AG09309 (cell line): ENCODE measurements at regions not wholly inside any gene's neighbourhood (a gene's known extent, or its start where the extent isn't known, plus 50 kb on each side); places are given as distances from the start of the nearest gene placed in this dataset.
A peak's percentile ranks its signal among the peaks of the same experiment; 100 is the strongest.
"Not testable (repeated sequence)": the region's sequence is repeated elsewhere in the genome, so short reads cannot be mapped to it uniquely, and the experiment has no call there.

Experiments used
- DNase-seq: peaks from one replicate; pipeline ENCODE4 v3.0.0-alpha.2; 2010; ENCODE audit warnings: low read depth
- H3K4me3 ChIP-seq: 2 replicates; pipeline ENCODE4 v1.5.1; 2011; ENCODE audit warnings: mild to moderate bottlenecking, low read depth, low read length, moderate library complexity; ENCODE audit not compliant: control insufficient read depth
- TF ChIP-seq, protein P1 (sequence below): IDR thresholded peaks from 2 replicates; pipeline ENCODE4 v1.5.1; 2011; ENCODE audit warnings: mild to moderate bottlenecking, low read depth, low read length, inconsistent platforms; ENCODE audit not compliant: insufficient read depth, control insufficient read depth; ENCODE audit errors: missing control alignments

DNA sequence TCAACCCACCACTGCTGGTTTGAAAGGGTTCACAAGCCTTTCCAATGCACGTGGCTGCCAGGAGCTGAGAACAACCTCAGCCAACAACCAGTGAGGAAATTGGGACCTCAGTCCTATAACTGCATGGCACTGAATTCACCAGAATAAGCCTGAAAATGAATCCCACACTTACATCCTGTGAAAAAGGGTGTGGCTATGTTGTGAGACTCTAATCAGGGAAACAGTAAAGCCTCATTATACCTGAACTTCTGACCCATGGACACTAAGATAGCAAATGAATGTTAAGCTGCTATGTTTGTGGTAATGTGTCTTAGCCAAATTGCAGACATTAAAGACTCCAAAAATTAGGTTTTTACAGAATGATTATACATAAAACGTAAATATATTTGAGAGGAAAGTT is 515.8 kb downstream of the IRS1 start:
- TF ChIP-seq, protein P1, sequence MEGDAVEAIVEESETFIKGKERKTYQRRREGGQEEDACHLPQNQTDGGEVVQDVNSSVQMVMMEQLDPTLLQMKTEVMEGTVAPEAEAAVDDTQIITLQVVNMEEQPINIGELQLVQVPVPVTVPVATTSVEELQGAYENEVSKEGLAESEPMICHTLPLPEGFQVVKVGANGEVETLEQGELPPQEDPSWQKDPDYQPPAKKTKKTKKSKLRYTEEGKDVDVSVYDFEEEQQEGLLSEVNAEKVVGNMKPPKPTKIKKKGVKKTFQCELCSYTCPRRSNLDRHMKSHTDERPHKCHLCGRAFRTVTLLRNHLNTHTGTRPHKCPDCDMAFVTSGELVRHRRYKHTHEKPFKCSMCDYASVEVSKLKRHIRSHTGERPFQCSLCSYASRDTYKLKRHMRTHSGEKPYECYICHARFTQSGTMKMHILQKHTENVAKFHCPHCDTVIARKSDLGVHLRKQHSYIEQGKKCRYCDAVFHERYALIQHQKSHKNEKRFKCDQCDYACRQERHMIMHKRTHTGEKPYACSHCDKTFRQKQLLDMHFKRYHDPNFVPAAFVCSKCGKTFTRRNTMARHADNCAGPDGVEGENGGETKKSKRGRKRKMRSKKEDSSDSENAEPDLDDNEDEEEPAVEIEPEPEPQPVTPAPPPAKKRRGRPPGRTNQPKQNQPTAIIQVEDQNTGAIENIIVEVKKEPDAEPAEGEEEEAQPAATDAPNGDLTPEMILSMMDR = no peak

DNA sequence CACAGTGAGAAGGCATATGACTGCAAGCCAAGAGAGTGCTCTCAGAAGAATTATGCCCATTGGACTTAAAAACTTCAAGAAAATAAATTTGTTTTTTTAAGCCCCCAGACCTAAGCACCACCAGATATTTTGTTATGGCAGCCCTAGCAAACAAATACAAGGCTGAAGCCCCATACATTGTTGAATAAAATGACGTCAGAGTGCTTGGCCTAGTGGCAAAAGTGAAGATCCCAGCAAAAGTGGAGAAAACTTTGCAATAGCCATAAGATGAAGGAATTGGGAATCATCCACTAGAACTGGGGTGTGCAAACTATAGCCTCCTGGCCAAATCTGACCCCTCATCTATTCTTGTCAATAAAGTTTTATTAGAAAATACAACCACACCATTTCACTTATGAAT is 517.5 kb downstream of the IRS1 start:
- TF ChIP-seq, protein P1 = no peak
- DNase-seq = no peak
- H3K4me3 ChIP-seq = no peak overlapping the region

More for the DNA sequence above, 515.8 kb downstream of the IRS1 start:
- DNase-seq = no peak
- no peak overlapping the region for H3K4me3 ChIP-seq

DNA sequence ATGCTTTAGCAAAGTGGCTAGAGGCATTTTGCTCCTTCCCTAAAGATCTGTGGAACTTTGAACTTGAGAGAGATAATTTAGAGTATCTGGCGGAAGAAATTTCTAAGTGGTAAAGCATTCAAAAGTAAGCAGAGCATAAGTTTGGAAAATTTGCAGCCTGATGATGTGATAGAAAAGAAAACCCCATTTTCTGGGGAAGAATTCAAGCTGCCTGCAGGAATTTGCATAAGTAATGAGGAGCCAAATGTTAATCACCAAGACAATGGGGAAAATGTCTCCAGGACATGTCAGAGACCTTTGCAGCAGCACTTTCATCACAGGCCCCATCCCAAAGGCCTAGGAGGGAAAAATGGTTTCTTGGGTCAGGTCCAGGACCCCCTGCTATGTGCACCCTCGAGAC is 519.5 kb downstream of the IRS1 start:
- not testable (repeated sequence) for DNase-seq, H3K4me3 ChIP-seq

DNA sequence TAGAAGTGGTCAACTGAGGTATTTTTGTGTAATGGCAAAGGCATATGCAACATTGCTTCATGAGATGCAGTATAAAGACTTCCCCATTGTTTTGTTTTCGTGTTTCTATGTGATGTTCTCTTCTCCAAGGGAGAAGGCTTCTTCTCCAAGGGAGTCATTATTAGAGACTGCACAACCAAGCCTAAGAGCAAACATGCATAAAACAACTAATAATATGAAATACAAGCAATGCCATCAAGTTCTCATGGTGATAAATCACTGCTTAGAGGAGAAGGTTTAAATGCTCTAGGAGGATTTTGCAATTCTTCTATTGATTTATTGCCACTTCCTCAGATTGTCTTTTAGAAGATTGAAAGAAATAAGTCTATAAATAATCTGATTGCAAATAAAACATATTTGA is 524.4 kb downstream of the IRS1 start:
- DNase-seq = no peak
- TF ChIP-seq, protein P1 = no peak
- no peak overlapping the region for H3K4me3 ChIP-seq

DNA sequence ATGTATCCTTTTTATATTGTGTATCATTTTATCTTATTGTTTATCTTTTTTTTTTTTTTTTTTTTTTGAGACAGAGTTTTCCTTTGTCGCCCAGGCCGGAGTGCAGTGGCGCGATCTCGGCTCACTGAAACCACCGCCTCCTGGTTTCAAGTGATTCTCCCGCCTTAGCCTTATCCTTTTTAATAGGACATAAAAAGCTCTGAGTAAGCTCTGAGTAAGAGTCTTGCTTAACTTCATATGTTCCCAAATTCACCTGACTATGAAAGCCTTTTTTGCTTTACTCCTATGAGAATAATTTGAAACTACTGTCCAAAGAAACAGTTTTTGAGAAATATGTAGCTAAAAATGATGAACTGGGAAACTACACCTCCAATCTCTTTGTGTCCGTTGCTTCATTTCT is 525.5 kb downstream of the IRS1 start:
- TF ChIP-seq, protein P1 = no peak
- H3K4me3 ChIP-seq = no peak overlapping the region
- peak; percentile 8 for DNase-seq

DNA sequence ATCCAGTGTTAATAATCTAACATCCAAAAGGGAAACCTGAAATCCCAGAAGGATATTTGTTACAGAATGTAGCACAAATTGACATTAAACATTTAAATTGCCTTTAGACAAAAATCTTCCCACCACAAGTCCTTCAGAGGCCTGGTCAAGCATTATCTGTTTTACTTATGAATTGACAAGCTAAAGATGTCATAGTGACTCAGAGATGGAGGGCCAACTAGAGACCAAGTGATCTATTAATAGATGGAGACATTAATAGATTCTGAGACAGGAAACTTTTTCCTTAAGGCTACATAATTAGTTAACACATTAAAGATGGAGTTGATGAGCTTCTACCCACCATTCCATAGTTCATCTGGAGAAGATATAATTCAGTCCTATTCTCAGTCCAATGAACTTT is 526.2 kb downstream of the IRS1 start:
- DNase-seq = no peak
- H3K4me3 ChIP-seq = no peak overlapping the region
- TF ChIP-seq, protein P1 = no peak

DNA sequence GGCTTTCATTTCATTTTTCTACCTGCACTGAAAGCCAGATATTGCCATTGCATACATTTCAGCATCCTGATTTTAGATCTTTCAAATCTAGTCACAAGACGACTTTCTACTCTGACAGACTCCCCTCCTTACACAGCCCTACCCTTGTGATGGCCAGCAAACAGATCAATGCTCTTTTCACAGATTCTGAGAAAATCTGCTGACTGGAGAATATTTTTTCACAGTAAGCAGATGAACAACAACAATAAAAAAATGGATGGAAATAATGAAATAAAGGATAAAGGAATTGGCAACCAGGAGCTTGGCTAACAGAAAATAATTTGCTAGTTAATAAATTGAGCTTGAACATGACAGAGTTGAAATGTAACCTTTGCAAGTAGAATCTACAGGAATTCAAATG is 527.2 kb downstream of the IRS1 start:
- TF ChIP-seq, protein P1 = no peak
- H3K4me3 ChIP-seq = no peak overlapping the region
- DNase-seq = no peak
